ENCODE measurements at regions not wholly inside any gene's neighbourhood (a gene's known extent, or its start where the extent isn't known, plus 50 kb on each side); places are given as distances from the start of the nearest gene placed in this dataset.
"Not testable (repeated sequence)": the region's sequence is repeated elsewhere in the genome, so short reads cannot be mapped to it uniquely, and the experiment has no call there.

GRCh38 chr2:35255826-35256225, 1099.8 kb upstream of the CRIM1 start:
- DNase-seq: no peak

GRCh38 chr2:35251156-35251555, 1104.4 kb upstream of the CRIM1 start:
- DNase-seq: no peak

- no peak for DNase-seq
Observed at GRCh38 chr2:35246702-35247101, 1108.9 kb upstream of the CRIM1 start.

GRCh38 chr2:35228584-35228983, 1127.0 kb upstream of the CRIM1 start:
- DNase-seq: no peak

- no peak for DNase-seq
Observed at GRCh38 chr2:35220461-35220860, 1135.1 kb upstream of the CRIM1 start.

GRCh38 chr2:35204881-35205280, 1150.7 kb upstream of the CRIM1 start:
- no peak for DNase-seq

- DNase-seq: no peak
Observed at GRCh38 chr2:35204323-35204722, 1151.3 kb upstream of the CRIM1 start.

GRCh38 chr2:35199298-35199697, 1156.3 kb upstream of the CRIM1 start:
- DNase-seq: no peak

- no peak for DNase-seq
Observed at GRCh38 chr2:35185861-35186412, 1169.6 kb upstream of the CRIM1 start.

GRCh38 chr2:35184471-35184870, 1171.1 kb upstream of the CRIM1 start:
- no peak for DNase-seq

GRCh38 chr2:35176726-35177125, 1178.9 kb upstream of the CRIM1 start:
- not testable (repeated sequence) for DNase-seq

- no peak for DNase-seq
Observed at GRCh38 chr2:35174845-35175244, 1180.7 kb upstream of the CRIM1 start.

- DNase-seq: no peak
Observed at GRCh38 chr2:35172687-35173086, 1182.9 kb upstream of the CRIM1 start.

GRCh38 chr2:35168351-35168750, 1187.2 kb upstream of the CRIM1 start:
- DNase-seq: no peak

- no peak for DNase-seq
Observed at GRCh38 chr2:35163948-35164347, 1191.6 kb upstream of the CRIM1 start.

GRCh38 chr2:35160871-35161270, 1194.7 kb upstream of the CRIM1 start:
- no peak for DNase-seq

GRCh38 chr2:35125871-35126270, 1229.7 kb upstream of the CRIM1 start:
- DNase-seq: no peak

- DNase-seq: no peak
Observed at GRCh38 chr2:35125278-35125677, 1230.3 kb upstream of the CRIM1 start.

GRCh38 chr2:35116151-35116550, 1239.4 kb upstream of the CRIM1 start:
- DNase-seq: no peak

- DNase-seq: no peak
Observed at GRCh38 chr2:35114765-35115164, 1240.8 kb upstream of the CRIM1 start.

GRCh38 chr2:35112367-35112766, 1243.2 kb upstream of the CRIM1 start:
- DNase-seq: not testable (repeated sequence)

GRCh38 chr2:35104309-35104708, 1251.3 kb upstream of the CRIM1 start:
- DNase-seq: no peak

- no peak for DNase-seq
Observed at GRCh38 chr2:35099342-35099741, 1256.2 kb upstream of the CRIM1 start.

- DNase-seq: no peak
Observed at GRCh38 chr2:35082072-35082471, 1273.5 kb upstream of the CRIM1 start.

- DNase-seq: no peak
Observed at GRCh38 chr2:35081622-35082015, 1274.0 kb upstream of the CRIM1 start.

Measured in stimulated activated CD4-positive, alpha-beta T cell treated with anti-CD3 and anti-CD28 coated beads, Interleukin-4, amount 100 ng/mL, for 4 hours (primary cell).